ENCODE measurements at regions not wholly inside any gene's neighbourhood (a gene's known extent, or its start where the extent isn't known, plus 50 kb on each side); places are given as distances from the start of the nearest gene placed in this dataset.

DNA sequence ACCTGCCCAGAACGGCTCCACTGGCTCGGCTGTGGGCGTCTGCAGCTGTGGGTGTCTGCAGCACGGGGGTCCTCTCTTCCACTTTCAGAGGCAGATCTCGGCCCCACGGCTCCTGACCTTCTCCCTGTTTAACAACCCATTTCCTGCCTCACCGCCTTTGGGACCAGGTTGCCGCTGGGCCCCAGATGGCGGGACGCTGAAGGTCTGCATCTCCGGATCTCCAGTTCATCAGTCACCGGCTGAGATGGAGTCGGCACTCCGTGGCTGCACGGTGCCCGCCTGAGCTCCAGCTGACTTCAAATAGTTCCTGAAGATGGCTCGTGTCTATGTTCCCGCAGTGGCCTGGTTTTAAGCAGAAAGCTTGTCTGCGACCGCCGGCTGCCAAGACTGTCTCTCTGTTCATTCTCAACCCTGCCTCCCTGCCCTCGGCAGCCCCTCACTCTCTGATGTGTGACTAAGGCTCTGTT, 475.9 kb downstream of the BRD1 start:
- TF ChIP-seq, protein P1, sequence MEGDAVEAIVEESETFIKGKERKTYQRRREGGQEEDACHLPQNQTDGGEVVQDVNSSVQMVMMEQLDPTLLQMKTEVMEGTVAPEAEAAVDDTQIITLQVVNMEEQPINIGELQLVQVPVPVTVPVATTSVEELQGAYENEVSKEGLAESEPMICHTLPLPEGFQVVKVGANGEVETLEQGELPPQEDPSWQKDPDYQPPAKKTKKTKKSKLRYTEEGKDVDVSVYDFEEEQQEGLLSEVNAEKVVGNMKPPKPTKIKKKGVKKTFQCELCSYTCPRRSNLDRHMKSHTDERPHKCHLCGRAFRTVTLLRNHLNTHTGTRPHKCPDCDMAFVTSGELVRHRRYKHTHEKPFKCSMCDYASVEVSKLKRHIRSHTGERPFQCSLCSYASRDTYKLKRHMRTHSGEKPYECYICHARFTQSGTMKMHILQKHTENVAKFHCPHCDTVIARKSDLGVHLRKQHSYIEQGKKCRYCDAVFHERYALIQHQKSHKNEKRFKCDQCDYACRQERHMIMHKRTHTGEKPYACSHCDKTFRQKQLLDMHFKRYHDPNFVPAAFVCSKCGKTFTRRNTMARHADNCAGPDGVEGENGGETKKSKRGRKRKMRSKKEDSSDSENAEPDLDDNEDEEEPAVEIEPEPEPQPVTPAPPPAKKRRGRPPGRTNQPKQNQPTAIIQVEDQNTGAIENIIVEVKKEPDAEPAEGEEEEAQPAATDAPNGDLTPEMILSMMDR (conservative IDR thresholded peaks at IDR 0.05; ENCODE audit: low read depth in 2 of 2) = no peak
- TF ChIP-seq REST (IDR thresholded peaks at IDR 0.05; ENCODE audit: unreplicated experiment) (no peak), POLR2AphosphoS5 (IDR thresholded peaks at IDR 0.05; ENCODE audit: low read depth) (no peak), ETS1 (IDR thresholded peaks at IDR 0.05) (no peak), JUNB (IDR thresholded peaks at IDR 0.05; ENCODE audit: unreplicated experiment) (no peak), EZH2 (IDR thresholded peaks at IDR 0.05; ENCODE audit: low read depth, unreplicated experiment) (no peak), EZH2phosphoT487 (IDR thresholded peaks at IDR 0.05; ENCODE audit: unreplicated experiment) (no peak), CREB1 (CRISPR knock-in tag; IDR thresholded peaks at IDR 0.05; ENCODE audit: low read depth) (no peak)

Data from GM23338 (cell line).